HEK293 (cell line): ENCODE measurements at regions not wholly inside any gene's neighbourhood (a gene's known extent, or its start where the extent isn't known, plus 50 kb on each side); places are given as distances from the start of the nearest gene placed in this dataset.

Experiments
- CTCF ChIA-PET: fragments of 350-600 bp; formaldehyde crosslinking; extraction: SDS; loops from one replicate; lab custom pipeline; 2021; ENCODE audit warnings: antibody characterized with exemption; lab: Yijun Ruan, JAX
- POLR2A ChIA-PET: fragments of 300-600 bp; formaldehyde crosslinking; extraction: SDS; loops from one replicate; lab custom pipeline; 2020; ENCODE audit warnings: antibody characterized with exemption, inconsistent platforms; lab: Yijun Ruan, JAX
- H3K27ac ChIP-seq: fragments of 200-500 bp; sonication (Bioruptor generic); 2 replicates; pipeline ENCODE4 v1.5.1; 2014; ENCODE audit warnings: low read depth, low read length, control low read depth, inconsistent platforms; ENCODE audit errors: extremely low read depth
- H3K36me3 ChIP-seq, 2 experiments: fragments of 200-500 bp in 1 of 2; sonication (Bioruptor generic) in 1 of 2; 1 replicate in 1 of 2; 2 replicates in 1 of 2; pipeline ENCODE4 v1.5.1; 2014 to 2017; ENCODE audit warnings: inconsistent platforms in 2 of 2, low read length in 2 of 2; ENCODE audit not compliant: control insufficient read depth in 2 of 2, insufficient read depth in 1 of 2
- H3K4me1 ChIP-seq: fragments of 200-500 bp; sonication (Bioruptor generic); 2 replicates; pipeline ENCODE4 v1.5.1; 2014; ENCODE audit warnings: mild to moderate bottlenecking, low read length, inconsistent platforms; ENCODE audit not compliant: control insufficient read depth, insufficient read depth
- H3K4me3 ChIP-seq: 2 replicates; pipeline ENCODE4 v1.5.1; 2011; ENCODE audit warnings: low read depth, mild to moderate bottlenecking, control low read depth, low read length, moderate library complexity
- H3K9me3 ChIP-seq: fragments of 200-500 bp; sonication (Bioruptor generic); 2 replicates; pipeline ENCODE4 v1.5.1; 2014; ENCODE audit warnings: low read depth, low read length, inconsistent platforms; ENCODE audit not compliant: control insufficient read depth, insufficient read depth
- GFI1B ChIP-seq: fragments of 450-650 bp; formaldehyde crosslinking; IDR thresholded peaks from 2 replicates; pipeline ENCODE4 v1.5.1; 2016; ENCODE audit warnings: missing biosample characterization, missing genetic modification characterization
- KLF8 ChIP-seq: fragments of 450-650 bp; formaldehyde crosslinking; IDR thresholded peaks from 2 replicates; pipeline ENCODE4 v1.5.1; 2016; ENCODE audit warnings: missing biosample characterization, missing genetic modification characterization
- PRDM1 ChIP-seq: fragments of 450-650 bp; formaldehyde crosslinking; IDR thresholded peaks from 2 replicates; pipeline ENCODE4; 2016; ENCODE audit warnings: missing biosample characterization, missing genetic modification characterization
- RBAK ChIP-seq: fragments of 450-650 bp; formaldehyde crosslinking; IDR thresholded peaks from 2 replicates; pipeline ENCODE4 v1.5.1; 2016; ENCODE audit warnings: missing biosample characterization, missing genetic modification characterization
- TRIM28 ChIP-seq: IDR thresholded peaks from 2 replicates; pipeline ENCODE4 v1.6.1; 2011; ENCODE audit warnings: low read length, control low read depth, borderline replicate concordance
- ZNF138 ChIP-seq: fragments of 450-650 bp; formaldehyde crosslinking; IDR thresholded peaks from 2 replicates; pipeline ENCODE4 v1.5.1; 2016; ENCODE audit warnings: missing biosample characterization, missing genetic modification characterization, borderline replicate concordance
- ZNF16 ChIP-seq: fragments of 450-650 bp; formaldehyde crosslinking; IDR thresholded peaks from 2 replicates; pipeline ENCODE4 v1.5.1; 2016; ENCODE audit warnings: low read depth, missing biosample characterization, missing genetic modification characterization
- ZNF341 ChIP-seq: fragments of 450-650 bp; formaldehyde crosslinking; IDR thresholded peaks from 2 replicates; pipeline ENCODE4; 2016; ENCODE audit warnings: low read depth, missing biosample characterization, missing genetic modification characterization
- ZNF350 ChIP-seq: fragments of 450-650 bp; formaldehyde crosslinking; IDR thresholded peaks from 2 replicates; pipeline ENCODE4 v1.5.0; 2017; ENCODE audit warnings: missing biosample characterization, mild to moderate bottlenecking, missing genetic modification characterization
- ZNF391 ChIP-seq: fragments of 450-650 bp; formaldehyde crosslinking; IDR thresholded peaks from 2 replicates; pipeline ENCODE4 v1.5.1; 2016; ENCODE audit warnings: low read depth, missing biosample characterization, missing genetic modification characterization, borderline replicate concordance
- ZNF404 ChIP-seq: fragments of 450-650 bp; formaldehyde crosslinking; IDR thresholded peaks from 2 replicates; pipeline ENCODE4 v1.5.1; 2017; ENCODE audit warnings: missing biosample characterization, missing genetic modification characterization
- ZNF423 ChIP-seq: fragments of 450-650 bp; formaldehyde crosslinking; IDR thresholded peaks from 2 replicates; pipeline ENCODE4 v1.5.1; 2016; ENCODE audit warnings: missing biosample characterization, missing genetic modification characterization
- ZNF555 ChIP-seq: fragments of 450-650 bp; formaldehyde crosslinking; conservative IDR thresholded peaks from 2 replicates; pipeline ENCODE4 v1.5.1; 2017; ENCODE audit warnings: missing biosample characterization, mild to moderate bottlenecking, missing genetic modification characterization, inconsistent platforms
- ZNF670 ChIP-seq: fragments of 450-650 bp; formaldehyde crosslinking; IDR thresholded peaks from 2 replicates; pipeline ENCODE4 v1.5.1; 2016; ENCODE audit warnings: missing biosample characterization, missing genetic modification characterization, low read depth
- ZNF701 ChIP-seq: fragments of 450-650 bp; formaldehyde crosslinking; IDR thresholded peaks from 2 replicates; pipeline ENCODE4 v1.5.1; 2016; ENCODE audit warnings: missing biosample characterization, missing genetic modification characterization
- TF ChIP-seq, protein P1 (sequence below): fragments of 450-650 bp; formaldehyde crosslinking; conservative IDR thresholded peaks from 2 replicates; pipeline ENCODE4 v1.5.1; 2016; ENCODE audit warnings: low read depth, missing biosample characterization, missing genetic modification characterization
- TF ChIP-seq, protein P2 (sequence below): fragments of 450-650 bp; formaldehyde crosslinking; IDR thresholded peaks from 2 replicates; pipeline ENCODE4 v1.5.1; 2016; ENCODE audit warnings: missing biosample characterization, missing genetic modification characterization
- TF ChIP-seq, protein P3 (sequence below): fragments of 450-650 bp; IDR thresholded peaks from 2 replicates; pipeline ENCODE4 v1.5.1; 2018; ENCODE audit warnings: missing biosample characterization, mild to moderate bottlenecking, missing genetic modification characterization
- TF ChIP-seq, protein P4 (sequence below): IDR thresholded peaks from 2 replicates; pipeline ENCODE4 v1.6.1; 2011; ENCODE audit warnings: mild to moderate bottlenecking, low read depth, low read length, borderline replicate concordance

DNA sequence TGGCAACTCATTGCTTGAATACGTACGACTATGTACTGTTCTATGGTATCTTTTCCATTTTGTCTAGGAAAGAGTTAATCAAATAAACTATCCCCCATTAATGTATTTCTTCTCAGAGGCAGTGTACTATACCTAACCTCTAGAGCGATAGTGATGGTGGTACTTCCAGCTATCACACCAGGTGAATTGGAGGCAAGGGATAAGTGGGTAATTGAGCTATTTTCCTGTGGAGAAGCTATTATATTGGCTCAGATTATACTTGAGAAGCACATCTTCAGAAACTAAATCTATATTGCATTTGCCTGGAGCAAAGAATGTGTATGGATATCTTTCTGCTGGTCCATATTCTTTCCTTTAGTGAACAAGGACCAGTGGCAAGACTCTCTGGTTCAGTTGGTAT lies 430.7 kb upstream of the KHDRBS2 start:
- POLR2A ChIA-PET, result no interaction called here
- Histone ChIP-seq H3K4me3 (no peak overlapping the region), H3K4me1 (no peaks in the 10 kb centered on the region), H3K27ac (no peak overlapping the region), H3K36me3 (no peaks in the 10 kb centered on the region)
- CTCF ChIA-PET, result no interaction called here
- no peak for TF ChIP-seq ZNF138 (tag by site-specific recombination)
- TF ChIP-seq, protein P1, sequence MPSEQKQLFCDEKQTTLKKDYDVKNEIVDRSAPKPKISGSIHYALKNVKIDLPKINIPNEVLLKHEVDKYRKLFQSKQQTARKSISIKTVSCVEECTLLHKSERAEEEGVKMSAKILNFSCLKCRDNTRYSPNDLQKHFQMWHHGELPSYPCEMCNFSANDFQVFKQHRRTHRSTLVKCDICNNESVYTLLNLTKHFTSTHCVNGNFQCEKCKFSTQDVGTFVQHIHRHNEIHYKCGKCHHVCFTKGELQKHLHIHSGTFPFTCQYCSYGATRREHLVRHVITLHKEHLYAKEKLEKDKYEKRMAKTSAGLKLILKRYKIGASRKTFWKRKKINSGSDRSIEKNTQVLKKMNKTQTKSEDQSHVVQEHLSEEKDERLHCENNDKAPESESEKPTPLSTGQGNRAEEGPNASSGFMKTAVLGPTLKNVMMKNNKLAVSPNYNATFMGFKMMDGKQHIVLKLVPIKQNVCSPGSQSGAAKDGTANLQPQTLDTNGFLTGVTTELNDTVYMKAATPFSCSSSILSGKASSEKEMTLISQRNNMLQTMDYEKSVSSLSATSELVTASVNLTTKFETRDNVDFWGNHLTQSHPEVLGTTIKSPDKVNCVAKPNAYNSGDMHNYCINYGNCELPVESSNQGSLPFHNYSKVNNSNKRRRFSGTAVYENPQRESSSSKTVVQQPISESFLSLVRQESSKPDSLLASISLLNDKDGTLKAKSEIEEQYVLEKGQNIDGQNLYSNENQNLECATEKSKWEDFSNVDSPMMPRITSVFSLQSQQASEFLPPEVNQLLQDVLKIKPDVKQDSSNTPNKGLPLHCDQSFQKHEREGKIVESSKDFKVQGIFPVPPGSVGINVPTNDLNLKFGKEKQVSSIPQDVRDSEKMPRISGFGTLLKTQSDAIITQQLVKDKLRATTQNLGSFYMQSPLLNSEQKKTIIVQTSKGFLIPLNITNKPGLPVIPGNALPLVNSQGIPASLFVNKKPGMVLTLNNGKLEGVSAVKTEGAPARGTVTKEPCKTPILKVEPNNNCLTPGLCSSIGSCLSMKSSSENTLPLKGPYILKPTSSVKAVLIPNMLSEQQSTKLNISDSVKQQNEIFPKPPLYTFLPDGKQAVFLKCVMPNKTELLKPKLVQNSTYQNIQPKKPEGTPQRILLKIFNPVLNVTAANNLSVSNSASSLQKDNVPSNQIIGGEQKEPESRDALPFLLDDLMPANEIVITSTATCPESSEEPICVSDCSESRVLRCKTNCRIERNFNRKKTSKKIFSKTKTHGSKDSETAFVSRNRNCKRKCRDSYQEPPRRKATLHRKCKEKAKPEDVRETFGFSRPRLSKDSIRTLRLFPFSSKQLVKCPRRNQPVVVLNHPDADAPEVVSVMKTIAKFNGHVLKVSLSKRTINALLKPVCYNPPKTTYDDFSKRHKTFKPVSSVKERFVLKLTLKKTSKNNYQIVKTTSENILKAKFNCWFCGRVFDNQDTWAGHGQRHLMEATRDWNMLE (tag by site-specific recombination), result no peak
- no peak for TF ChIP-seq ZNF391 (tag by site-specific recombination)
- TF ChIP-seq TRIM28, result no peak
- TF ChIP-seq ZNF423, result no peak
- no peak for TF ChIP-seq KLF8 (tag by site-specific recombination)
- TF ChIP-seq, protein P2, sequence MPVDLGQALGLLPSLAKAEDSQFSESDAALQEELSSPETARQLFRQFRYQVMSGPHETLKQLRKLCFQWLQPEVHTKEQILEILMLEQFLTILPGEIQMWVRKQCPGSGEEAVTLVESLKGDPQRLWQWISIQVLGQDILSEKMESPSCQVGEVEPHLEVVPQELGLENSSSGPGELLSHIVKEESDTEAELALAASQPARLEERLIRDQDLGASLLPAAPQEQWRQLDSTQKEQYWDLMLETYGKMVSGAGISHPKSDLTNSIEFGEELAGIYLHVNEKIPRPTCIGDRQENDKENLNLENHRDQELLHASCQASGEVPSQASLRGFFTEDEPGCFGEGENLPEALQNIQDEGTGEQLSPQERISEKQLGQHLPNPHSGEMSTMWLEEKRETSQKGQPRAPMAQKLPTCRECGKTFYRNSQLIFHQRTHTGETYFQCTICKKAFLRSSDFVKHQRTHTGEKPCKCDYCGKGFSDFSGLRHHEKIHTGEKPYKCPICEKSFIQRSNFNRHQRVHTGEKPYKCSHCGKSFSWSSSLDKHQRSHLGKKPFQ, result no peak
- no peak for TF ChIP-seq ZNF404 (tag by site-specific recombination)
- TF ChIP-seq, protein P3, sequence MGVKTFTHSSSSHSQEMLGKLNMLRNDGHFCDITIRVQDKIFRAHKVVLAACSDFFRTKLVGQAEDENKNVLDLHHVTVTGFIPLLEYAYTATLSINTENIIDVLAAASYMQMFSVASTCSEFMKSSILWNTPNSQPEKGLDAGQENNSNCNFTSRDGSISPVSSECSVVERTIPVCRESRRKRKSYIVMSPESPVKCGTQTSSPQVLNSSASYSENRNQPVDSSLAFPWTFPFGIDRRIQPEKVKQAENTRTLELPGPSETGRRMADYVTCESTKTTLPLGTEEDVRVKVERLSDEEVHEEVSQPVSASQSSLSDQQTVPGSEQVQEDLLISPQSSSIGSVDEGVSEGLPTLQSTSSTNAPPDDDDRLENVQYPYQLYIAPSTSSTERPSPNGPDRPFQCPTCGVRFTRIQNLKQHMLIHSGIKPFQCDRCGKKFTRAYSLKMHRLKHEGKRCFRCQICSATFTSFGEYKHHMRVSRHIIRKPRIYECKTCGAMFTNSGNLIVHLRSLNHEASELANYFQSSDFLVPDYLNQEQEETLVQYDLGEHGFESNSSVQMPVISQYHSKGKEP, result no peak
- TF ChIP-seq GFI1B (tag by site-specific recombination), result no peak
- TF ChIP-seq, all 188 proteins: peak for 0
- no peaks in the 10 kb centered on the region for H3K9me3 ChIP-seq

DNA sequence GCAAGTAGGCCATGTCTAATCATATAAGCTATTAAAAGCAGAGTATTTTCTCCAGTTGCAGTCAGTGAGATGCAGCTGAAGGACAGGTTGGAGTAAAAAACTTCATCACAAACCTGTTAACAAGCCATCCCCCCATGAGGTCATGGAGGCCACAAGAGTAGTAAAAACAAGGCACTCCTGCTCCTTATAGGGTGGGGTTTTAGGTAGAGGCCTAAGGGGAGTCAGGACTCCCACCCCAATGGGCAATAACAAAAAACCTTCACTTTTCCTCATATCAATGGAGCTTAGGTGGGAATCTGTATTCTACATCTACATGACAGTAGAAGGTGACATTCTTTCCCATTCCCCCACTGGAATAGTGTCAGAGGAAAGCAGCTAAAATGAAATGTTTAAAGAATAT lies 428.1 kb upstream of the KHDRBS2 start:
- Histone ChIP-seq H3K36me3 (no peaks in the 10 kb centered on the region), H3K4me1 (no peaks in the 10 kb centered on the region), H3K4me3 (no peak overlapping the region), H3K27ac (no peak overlapping the region), H3K9me3 (no peaks in the 10 kb centered on the region)
- POLR2A ChIA-PET, result no interaction called here
- TF ChIP-seq, protein P4, sequence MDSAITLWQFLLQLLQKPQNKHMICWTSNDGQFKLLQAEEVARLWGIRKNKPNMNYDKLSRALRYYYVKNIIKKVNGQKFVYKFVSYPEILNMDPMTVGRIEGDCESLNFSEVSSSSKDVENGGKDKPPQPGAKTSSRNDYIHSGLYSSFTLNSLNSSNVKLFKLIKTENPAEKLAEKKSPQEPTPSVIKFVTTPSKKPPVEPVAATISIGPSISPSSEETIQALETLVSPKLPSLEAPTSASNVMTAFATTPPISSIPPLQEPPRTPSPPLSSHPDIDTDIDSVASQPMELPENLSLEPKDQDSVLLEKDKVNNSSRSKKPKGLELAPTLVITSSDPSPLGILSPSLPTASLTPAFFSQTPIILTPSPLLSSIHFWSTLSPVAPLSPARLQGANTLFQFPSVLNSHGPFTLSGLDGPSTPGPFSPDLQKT, result no peak
- TF ChIP-seq ZNF341 (tag by site-specific recombination), result no peak
- no peak for TF ChIP-seq ZNF16 (tag by site-specific recombination)
- no peak for TF ChIP-seq RBAK
- TF ChIP-seq ZNF555 (tag by site-specific recombination), result no peak
- no peak for TF ChIP-seq ZNF670
- no peak for TF ChIP-seq ZNF350
- TF ChIP-seq TRIM28, result no peak
- TF ChIP-seq ZNF701 (tag by site-specific recombination), result no peak
- TF ChIP-seq PRDM1 (tag by site-specific recombination), result no peak
- CTCF ChIA-PET, result no interaction called here
